NCI-H69 (cell line): ENCODE measurements at regions not wholly inside any gene's neighbourhood (a gene's known extent, or its start where the extent isn't known, plus 50 kb on each side); places are given as distances from the start of the nearest gene placed in this dataset.

Source experiments
- DNase-seq: peaks from one replicate; lab custom pipeline; 2025; lab: John Stamatoyannopoulos, UW

DNA sequence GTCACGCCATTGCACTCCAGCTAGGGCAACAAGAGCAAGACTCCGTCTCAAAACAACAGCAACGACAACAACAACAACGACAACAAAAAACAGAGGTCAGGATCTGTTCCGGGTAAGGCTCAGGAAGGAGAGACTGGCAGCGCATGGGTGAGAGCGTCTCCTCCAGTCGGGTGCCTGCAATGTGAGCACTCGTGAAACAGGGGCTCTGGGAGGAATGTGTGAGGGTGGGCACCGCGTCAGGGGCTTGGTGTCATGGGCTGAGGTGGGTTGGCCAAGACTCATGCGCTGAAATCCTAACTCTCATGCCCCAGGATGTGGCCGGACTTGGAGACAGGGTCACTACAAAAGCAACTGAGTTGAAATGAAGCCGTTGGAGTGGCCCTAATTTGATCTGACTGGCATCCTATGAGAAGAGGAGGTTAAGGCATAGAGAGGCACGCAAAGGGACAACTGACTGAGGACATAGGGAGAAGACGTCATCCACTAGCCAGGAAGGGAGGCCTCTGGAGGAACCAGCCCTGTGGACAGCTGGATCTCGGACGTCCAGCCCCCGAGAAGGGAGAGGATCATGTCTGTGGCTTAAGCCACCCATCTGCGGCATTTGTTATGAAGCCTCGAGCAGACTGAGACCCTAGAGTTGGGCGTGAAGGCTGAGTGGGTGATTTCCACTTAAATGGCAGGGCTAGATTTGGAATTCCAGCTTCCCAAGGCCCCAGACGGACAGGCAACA is 241.5 kb upstream of the PITRM1 start:
- no peak for DNase-seq

DNA sequence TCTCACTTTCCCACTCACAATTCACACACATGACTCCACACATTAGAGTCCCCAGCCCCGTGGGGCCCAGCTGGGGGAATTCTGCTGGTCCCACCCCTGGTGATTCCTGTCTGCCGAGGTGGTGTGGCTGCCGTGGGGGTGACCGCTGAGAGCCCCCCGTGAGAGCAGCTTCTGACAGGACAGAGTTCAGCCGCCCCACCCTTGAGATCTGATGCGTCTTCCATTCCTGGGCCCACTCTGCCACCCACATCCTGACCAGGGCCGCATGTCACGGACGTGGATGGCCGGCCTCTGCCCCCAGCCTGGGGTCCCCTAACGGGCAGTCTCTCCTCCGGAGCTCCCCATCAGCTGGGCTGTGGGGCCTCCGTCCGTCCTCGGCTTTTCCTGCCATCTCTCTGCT is 240.1 kb upstream of the PITRM1 start:
- no peak for DNase-seq

DNA sequence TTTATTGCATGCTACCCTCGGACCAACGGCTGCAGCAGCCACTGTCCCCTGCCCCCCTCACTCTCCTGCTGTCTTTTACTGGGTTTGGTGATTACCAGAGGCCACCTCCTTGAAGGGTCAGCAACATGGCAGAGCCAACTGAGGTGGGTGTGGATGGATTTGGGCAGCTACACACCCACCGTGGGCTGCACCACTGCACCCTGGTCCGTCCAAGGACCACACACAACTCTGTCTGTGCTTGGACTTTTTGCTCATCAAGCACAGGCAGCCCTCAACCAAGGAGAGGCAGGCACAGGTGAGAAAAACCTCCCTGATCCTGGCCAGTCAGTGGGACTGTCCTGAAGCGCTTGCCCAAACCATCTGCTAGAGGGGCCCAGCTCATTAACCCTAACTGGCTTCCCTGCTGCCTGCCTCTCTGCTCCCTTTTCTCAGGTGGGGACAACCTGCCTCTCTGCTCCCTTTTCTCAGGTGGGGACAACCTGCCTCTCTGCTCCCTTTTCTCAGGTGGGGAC is 239.5 kb upstream of the PITRM1 start:
- no peak for DNase-seq

- no peak for DNase-seq
Observed at GRCh38 chr10:3411044-3411443, 238.5 kb upstream of the PITRM1 start.

GRCh38 chr10:3409928-3410327 is 237.3 kb upstream of the PITRM1 start:
- no peak for DNase-seq

- DNase-seq = no peak
Observed at GRCh38 chr10:3408603-3409365, 236.2 kb upstream of the PITRM1 start.

DNA sequence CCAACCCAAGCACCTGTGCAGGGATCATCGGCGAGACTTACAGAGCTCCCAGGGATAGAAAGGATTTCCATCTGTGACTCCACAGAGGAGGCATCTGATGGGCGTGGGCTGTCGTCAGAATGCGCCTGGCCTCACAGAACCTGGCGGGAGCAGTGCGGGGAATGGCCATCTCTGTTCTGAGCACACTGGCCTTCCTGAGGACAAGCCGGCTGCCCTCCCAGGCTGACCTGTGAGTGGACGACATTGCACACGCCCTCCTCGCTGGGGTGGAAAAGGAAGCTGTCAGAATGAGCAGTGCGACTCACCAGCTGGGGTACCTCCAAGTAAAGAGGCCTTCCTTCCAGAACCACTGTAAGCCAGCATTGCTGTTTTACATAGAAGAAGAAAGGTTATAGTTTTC is 234.6 kb upstream of the PITRM1 start:
- no peak for DNase-seq

DNA sequence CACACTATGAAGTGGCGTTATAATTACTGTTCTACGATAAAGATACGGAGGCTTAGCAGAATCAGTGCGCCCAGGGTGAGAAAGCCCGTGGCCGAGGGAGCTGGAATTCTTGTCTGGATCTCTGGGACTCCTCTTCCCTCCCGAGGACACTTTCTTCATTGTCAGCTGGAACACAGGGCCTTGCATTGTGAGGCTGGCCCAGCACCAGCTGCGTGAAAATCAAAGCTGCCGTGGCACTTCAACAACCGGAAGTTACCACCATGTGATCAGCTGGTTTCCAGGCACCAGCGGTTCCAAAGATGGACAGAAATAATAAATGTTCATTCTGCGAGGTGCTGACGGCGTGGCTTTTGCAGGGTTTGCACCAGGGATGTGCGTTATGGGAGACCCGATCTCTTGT is 234.0 kb upstream of the PITRM1 start:
- DNase-seq = no peak

DNA sequence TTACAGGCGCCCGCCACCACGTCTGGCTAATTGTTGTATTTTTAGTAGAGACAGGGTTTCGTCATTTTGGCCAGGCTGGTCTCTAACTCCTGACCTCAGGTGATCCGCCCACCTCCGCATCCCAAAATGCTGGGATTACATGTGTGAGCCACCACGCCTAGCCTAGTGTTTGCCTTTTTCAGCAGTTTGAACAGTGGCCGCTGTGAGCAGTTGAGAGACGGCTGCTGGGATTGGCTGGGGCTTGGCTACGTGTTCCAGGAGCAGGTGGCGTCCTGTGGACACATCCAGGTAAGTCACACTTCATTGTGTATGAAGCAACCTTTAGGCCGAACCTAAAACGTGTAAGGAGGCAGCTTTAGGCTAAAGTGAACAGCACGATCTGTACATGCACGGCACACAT is 231.8 kb upstream of the PITRM1 start:
- DNase-seq = no peak

DNA sequence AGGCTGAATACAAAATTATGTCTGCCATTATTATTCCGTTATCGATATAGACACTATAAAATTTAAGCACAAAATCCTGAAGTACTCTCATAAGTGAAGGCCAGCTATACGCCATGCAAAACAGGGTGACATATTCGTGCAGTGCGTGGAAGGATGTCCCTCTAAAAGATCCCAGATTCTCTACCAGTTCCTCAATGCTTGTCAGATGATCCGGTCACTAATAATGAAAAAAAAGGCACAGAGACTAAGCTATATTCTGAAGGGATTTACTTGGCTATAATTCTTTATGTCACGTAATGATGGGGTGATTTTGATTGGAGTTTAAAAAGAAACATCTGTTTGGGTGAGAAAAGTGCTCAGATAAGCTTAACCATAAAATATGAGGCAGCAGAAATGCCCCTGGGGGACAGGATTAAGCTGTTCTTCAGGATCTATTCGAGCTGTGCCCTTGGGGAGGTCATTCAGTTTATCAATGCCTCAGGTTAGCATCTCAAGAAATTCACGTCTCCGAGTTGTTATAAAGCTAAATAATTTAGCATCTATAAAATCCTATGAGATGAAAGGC is 229.7 kb upstream of the PITRM1 start:
- peak; percentile 2 for DNase-seq

- no peak for DNase-seq
Observed at GRCh38 chr10:3401491-3401938, 228.9 kb upstream of the PITRM1 start.

- DNase-seq = no peak
Observed at GRCh38 chr10:3400348-3400747, 227.8 kb upstream of the PITRM1 start.

DNA sequence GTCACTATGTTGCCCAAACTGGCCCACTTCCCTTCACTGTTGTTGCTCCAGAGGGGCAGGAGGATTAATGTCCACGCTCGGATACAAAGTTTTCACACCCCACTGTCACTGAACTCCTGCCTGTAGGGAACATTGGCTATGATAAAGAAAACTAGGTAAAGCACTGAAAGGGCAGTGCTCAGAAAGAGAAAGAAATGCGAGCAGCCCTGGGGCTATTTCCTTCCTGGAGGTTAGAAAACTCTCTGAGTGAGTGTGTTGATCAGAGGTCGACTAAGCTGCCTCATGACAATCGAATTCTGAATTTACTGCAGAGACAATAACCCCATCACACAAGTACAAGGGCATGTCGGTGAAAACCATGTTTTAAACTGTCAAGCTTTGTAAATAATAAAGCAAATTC is 227.2 kb upstream of the PITRM1 start:
- no peak for DNase-seq

- no peak for DNase-seq
Observed at GRCh38 chr10:3398825-3399646, 226.5 kb upstream of the PITRM1 start.

GRCh38 chr10:3397846-3398245 is 225.3 kb upstream of the PITRM1 start:
- DNase-seq = no peak

GRCh38 chr10:3397231-3397630 is 224.6 kb upstream of the PITRM1 start:
- no peak for DNase-seq

- DNase-seq = no peak
Observed at GRCh38 chr10:3396116-3396515, 223.5 kb upstream of the PITRM1 start.

GRCh38 chr10:3395458-3395861 is 222.9 kb upstream of the PITRM1 start:
- peak; percentile 94 for DNase-seq

DNA sequence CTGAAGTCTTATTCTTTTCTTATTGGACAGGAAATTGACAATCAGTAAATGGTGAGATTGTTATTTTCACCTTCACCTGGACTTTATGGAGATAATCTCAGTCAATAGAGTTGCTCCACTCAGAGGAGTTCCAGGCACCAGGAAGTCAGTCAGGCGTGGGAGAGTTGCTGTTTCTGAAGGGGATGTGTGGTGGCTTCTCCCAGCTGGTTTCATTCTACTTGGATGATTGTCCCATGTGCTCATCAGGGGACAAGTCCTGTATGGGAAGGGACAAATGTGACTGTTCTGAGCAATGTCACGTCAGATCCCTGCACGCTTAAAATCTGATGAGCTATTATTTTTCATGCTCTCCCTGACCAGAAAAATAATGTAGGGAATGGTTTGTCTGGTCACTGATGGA is 222.5 kb upstream of the PITRM1 start:
- DNase-seq = peak; percentile 25

GRCh38 chr10:3393958-3394357 is 221.4 kb upstream of the PITRM1 start:
- no peak for DNase-seq

DNA sequence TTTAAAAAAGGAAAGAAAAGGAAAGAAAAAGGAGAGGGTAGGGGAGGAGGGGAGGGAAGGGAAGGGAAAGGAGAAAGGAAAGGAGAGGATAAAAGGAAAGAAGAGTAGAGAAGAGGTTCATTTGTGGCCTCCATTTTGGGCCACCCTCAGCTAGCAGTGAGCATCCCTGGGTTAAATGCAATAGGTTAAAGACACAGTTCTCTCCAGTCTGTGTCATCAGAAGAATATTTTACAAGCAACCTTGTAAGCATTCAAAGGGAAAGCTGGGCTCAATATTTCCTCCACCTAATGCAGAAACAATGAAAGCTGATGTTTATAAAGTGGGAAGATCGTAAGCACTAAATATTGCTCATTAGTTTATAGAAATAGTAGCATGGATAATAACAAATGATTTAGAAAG is 219.1 kb upstream of the PITRM1 start:
- peak; percentile 3 for DNase-seq

- no peak for DNase-seq
Observed at GRCh38 chr10:3389130-3389529, 216.5 kb upstream of the PITRM1 start.
